ENCODE measurements at regions not wholly inside any gene's neighbourhood (a gene's known extent, or its start where the extent isn't known, plus 50 kb on each side); places are given as distances from the start of the nearest gene placed in this dataset.
"Not testable (repeated sequence)": the region's sequence is repeated elsewhere in the genome, so short reads cannot be mapped to it uniquely, and the experiment has no call there.

DNA sequence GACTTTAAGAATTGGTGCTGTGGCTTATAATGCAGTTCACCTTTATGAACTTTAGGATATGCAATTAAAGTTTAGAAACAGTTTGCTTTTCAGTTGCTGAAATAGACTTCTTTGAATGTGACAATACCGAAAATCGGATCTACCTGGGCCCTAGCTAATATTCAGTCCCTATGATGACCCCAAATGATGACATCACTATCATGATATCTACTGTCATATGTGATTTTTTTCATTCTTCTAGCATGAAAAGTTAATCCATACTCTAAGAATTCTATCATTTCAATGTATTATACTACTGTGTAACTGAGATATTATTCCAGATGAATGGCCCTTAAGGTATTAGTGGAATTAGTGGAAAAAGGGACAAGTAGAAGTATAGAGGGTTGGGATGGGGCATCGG, 487.2 kb upstream of the TUSC1 start:
- no peak for DNase-seq (ENCODE audit: low read depth, low spot score)

DNA sequence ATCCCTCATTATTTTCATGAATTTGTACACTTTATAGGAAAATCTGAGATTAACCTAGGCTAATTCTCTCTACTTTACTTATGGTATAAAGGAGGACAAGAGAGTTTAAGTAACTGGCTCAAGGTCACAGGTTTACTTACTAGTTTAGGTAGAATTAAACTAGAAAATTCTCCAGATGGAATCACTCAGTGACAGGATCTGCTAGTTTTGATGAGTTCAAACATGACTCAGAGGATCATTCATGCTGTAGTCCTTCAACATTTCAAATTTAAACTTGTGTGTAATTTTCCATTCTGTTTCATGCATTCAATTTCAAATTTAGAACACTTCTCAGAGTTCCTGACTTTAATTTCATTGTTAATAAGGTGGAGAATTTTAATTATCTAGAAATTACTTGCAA, 485.7 kb upstream of the TUSC1 start:
- no peak for DNase-seq (ENCODE audit: low read depth, low spot score)

DNA sequence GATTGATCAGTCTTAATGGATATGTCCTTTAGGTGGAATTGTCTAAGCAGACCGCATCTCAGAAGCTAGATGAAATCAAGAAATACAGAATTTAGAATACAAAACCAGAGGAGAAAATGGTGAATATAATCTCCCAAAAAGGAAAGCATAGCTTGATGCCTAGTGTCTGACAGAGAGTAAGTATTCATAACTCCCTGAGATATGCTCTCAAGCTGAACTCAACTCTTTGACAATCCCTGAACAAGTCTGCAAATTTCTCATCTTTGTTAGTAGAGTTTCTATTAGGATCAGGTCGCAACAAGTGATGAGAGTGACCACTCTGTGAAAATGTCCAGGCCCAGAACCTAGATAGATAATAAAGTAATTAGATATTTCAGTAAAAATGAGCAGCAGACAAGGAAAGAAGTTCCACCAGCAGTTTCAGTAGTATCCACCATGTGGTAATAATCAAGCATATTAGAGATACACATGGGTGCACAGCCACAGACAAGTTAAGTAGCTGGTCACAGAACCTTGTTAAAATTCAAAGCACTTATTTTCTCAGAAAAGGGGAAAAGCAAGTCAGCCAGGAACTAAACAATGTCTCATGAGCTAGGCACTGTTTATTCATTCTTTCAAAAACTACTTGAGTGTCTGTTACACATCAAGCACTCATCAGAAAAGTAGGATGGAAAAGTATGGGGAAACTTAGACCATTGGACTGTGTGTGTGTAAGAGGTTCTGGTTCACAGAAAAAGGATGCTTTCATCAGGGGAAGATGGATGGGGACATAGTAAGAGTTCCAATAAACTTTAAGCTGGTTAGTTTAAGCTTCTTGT, 481.5 kb upstream of the TUSC1 start:
- no peak for DNase-seq (ENCODE audit: low read depth, low spot score)

DNA sequence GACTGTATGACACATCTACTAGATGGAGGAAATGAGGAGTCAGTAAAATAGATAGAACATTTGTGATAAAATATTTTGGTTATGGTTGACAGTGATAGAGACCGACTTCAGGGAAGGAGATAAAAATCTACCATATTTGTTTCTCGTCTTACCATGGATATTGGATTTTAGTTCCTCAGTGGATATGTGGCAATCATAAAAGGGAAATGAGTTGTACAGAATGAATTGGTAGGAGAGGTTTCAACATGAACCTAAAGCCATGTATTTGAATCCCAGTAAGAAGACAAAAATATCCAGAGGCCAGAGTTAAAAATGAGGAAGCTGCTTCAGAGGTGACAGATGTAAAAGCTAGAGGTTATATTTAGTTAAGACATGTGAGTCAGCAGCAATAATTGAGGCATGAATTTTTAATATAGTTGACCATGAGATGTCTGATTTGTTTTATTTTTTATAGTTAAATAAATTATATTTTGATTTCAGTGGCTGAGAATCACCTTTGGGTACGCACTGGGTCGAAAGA, 480.4 kb upstream of the TUSC1 start:
- no peak for DNase-seq (ENCODE audit: low read depth, low spot score)

DNA sequence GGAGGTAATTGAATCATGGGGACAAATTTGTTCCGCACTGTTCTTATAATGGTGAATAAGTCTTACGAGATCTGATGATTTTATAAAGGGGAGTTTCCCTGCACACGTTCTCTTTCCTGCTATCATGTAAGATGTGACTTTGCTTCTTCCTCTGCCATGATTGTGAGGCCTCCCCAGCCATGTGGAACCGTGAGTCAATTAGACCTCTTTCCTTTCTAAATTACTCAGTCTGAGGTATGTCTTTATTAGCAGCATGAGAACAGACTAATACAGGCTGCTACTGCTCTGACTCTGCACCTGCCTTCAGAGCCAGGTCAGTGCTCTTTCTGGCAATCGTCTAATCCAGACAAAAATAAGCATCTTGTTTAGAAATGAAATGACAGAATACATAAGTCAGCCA, 479.2 kb upstream of the TUSC1 start:
- DNase-seq (ENCODE audit: low read depth, low spot score): no peak

DNA sequence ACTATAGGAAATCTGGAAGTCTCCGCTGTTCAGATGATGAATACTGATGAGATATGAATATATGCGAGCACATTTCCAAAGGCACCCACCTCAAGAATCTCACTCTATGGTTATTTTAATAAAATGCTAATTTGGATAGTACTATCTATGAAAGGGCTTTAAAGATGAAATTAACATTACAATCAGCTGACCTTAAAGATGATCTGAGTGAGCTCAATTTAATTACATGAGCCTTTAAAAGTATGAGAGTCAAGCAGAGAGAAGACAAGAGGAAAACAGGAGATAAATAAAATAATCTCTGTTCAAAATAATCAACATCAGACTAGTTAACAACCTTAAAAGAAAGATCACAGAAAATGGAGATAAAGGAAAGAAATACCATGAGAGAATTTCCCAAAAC, 474.1 kb upstream of the TUSC1 start:
- DNase-seq (ENCODE audit: low read depth, low spot score): no peak

DNA sequence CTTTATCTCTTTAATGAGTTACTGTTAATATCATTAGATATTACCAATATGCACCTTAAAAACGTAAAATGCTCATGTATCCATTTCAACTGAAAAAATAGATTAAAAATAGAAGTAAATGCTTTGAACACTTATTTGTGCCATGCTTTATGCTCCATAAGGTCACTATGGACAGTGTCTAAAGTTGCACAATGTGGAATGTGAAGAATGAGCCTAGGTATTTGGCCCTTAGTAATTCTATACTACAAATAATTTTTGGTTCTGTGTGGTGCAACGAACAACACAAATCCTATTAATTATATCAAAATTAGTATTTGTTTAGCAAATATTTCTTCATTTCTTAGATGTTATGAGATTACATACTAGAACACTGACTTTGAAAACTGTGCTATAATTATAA, 469.9 kb upstream of the TUSC1 start:
- DNase-seq (ENCODE audit: low read depth, low spot score): no peak

DNA sequence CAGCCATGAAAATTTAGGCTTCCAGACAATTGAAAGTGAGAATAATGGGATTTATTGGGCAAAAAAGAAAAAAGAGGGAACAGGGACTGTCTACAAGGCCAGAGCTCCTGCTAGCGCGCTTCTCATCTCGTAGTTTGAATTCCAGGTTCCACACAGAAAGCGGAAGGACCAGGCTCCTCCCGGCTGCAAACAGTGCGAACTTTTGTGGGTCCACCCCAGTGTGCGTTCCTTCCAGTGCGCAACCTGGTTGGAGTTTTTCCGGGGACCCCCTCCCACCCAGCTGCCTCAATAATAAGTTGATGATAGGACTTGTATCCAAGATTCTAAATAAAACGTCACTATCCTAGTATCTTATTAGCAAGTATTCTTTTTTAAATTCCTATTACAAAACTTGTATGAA, 467.7 kb upstream of the TUSC1 start:
- DNase-seq (ENCODE audit: low read depth, low spot score): no peak

DNA sequence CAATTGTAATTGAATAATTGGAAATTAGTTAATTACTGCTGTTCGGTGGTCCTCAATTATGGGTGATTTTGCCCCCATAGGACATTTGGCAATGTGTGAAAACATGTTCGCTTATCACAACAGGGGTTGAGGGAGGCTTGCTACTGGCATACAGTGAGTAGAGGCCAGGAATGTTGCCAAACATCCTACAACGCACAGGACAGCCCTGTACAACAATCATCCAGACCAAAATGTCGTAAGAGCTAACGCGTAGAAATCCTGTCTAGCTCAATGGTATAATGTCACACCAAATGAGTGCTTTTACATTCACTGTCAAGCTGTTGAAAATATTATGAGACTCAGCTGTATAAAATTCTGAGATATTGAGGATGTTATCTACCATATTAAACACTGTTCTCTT, 464.4 kb upstream of the TUSC1 start:
- no peak for DNase-seq (ENCODE audit: low read depth, low spot score)

DNA sequence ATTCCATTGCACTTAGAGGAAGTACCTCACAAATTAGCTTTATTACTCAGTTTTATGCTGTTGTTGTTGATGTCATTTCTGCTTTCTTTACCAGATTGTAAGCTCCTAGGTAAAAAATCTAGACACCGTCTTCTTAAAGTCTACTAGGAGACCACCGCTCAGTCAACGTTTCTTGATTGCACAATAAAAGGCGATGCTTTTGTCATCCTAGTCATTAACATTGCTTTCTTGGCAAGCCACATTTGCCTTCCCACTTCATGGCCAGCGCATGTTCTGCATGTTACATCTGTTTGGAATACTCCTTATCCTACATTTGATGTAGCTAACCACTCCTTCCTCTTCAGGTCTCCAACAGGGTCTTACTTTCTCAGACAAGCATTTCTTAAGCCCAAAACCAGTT, 464.0 kb upstream of the TUSC1 start:
- DNase-seq (ENCODE audit: low read depth, low spot score): no peak

DNA sequence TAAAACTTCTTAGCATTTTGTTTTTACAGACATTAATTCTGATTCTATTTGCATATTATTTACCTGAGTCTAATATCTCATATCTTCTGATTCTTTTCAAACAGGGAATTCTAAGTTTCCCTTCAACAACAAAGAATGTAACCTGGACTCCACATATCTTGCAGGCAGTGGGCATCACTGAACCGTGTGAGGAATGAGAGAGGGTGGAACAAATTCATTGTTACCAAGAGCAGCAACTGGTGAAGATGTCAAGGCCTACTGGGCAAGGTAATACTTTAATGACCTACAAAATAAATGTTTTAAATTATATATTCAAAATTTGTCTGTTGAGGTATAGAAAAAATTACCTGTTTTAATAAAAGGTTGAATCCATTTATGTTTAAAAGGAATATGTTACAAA, 455.3 kb upstream of the TUSC1 start:
- no peak for DNase-seq (ENCODE audit: low read depth, low spot score)

DNA sequence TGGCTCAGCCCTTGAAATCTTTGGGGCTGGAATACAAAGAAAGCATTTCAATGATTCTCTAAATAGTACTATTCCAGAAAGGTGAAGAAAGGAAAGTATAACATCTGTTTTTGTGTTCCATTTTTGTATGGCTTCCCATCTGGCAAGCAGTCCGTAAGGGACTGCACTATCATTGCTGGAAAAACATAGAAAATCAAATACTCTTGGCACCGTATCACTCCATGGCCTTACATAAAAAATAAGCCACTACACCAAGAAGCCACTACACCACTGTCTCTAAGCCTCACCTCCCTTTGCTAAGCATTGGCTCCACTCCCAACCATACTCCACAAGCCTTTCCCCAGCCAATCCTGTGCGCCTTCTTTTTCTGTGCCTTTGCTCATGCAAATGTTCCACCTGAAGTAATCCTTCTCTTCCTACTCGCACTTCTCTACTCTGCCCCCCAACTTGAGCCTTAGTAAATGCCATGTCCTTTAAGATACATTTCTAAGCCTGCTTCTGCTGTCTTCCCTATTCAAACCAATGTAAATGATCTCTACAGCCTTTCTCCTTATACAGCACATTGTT, 454.6 kb upstream of the TUSC1 start:
- DNase-seq (ENCODE audit: low read depth, low spot score): no peak

DNA sequence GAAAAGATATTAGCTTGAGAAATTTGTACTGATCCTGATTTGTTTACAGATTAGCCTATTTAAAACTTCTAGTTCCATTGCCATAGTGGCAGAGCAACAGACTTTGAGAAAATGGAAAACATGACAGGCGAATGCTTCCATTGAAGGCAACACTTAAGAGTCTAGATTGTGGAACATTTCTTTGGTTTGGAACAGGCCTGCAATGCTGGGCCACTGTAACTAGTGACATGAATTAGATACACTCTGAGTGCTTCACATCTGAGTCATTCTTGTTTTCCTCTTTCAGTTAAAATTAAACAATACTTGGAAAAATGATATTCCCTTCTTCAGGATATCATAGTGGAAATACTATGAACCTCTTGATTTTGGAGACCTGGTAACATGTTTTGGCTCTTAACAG, 453.6 kb upstream of the TUSC1 start:
- no peak for DNase-seq (ENCODE audit: low read depth, low spot score)

DNA sequence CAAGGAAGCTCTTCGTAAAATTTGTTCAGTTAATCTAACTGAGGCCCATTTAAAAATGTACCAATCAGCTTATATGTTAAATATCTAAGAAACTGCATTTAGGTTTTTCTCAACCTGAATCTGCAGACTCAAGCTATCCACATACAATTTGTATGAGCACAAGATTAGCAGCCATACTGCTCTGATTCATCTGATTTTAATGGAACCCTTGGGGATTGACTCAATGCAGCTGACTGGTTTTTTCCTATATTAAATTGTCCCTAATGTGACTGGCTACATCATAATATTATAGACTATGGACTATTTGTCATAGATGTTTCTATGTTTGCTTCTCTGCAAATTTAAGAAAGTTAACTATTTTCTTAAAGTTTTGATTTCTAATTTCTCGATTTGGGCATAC, 451.0 kb upstream of the TUSC1 start:
- DNase-seq (ENCODE audit: low read depth, low spot score): no peak

DNA sequence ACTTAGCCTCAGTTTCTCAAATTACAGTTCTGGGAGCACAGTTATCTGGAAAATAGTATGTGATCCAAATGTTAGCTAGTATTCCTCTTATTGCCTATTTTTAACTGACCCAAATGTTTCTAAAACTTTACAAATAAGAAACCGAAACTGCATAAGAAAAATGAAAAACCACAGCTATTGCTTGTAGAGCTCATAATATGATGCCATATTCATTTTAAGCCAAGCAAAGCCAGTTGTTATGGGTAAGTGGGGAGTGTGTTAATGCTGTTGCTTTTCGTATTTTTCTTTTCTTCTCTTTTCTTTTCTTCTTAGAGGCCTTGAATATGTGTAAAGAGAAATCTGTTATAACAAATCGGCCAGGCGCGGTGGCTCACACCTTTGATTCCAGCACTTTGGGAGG, 447.4 kb upstream of the TUSC1 start:
- DNase-seq (ENCODE audit: low read depth, low spot score): no peak

DNA sequence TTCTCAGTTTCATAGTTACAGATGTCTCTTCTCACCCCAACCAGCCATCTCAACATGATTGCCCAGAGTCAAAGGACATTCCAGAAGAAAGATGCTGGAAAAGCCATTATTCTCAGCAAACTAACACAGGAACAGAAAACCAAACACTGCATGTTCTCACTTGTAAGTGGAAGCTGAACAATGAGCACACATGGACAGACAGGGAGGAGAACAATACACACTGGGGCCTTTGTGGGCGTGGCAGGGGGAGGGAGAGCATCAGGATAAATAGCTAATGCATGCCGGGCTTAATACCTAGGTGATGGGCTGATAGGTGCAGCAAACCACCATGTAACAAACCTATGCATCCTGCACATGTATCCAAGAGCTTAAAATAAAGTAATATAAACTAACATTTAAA, 437.8 kb upstream of the TUSC1 start:
- DNase-seq (ENCODE audit: low read depth, low spot score): not testable (repeated sequence)

DNA sequence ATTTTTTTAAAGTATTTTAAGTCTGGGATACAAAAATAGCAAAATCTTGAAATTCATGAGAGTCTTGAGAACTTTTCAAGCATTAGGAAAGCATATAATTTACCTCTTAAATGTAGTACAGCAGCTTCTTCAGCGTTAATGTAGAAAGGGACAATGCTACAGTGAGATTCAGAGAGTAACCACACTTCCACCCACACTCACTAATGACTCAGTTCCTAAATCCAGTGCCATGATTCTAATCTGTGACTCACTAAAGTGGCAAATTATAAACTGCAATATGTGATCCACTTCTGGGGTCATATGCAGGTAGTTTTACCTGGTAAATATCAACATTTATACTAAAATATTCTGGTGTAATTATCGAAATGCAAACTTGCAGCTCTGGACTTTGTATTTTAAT, 434.5 kb upstream of the TUSC1 start:
- no peak for DNase-seq (ENCODE audit: low read depth, low spot score)

DNA sequence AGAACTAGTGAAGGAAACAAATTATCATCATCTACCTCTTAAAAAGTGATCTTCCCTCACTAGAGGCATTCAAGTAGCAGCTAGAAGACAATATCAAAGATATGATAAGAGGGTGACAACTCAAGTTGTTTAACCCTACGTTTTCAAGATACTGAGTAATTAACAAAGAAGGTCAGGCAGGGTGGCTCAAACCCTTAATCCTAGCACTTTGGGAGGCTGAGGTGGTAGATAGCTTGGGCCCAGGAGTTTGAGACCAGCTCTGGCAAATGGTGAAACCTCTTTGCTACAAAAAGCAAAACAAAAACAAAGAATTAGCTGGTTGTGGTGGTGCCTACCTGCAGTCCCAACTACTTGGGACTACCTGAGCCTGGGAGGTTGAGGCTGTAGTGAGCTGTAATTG, 408.2 kb upstream of the TUSC1 start:
- DNase-seq (ENCODE audit: low read depth, low spot score): no peak

DNA sequence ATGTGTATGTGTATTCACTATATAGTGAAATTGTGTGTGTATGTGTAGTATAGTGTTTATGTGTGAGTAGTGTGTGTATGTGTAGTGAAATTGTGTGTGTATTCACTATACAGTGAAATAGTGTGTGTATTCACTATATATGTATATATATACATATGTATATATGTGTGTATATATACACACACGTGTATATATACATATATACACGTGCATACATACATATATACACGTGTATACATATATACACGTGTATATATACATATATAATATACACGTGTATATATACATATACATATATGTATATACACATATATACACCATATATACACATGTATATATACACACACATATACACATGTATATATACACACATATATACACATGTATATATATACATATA, 403.6 kb upstream of the TUSC1 start:
- no peak for DNase-seq (ENCODE audit: low read depth, low spot score)

DNA sequence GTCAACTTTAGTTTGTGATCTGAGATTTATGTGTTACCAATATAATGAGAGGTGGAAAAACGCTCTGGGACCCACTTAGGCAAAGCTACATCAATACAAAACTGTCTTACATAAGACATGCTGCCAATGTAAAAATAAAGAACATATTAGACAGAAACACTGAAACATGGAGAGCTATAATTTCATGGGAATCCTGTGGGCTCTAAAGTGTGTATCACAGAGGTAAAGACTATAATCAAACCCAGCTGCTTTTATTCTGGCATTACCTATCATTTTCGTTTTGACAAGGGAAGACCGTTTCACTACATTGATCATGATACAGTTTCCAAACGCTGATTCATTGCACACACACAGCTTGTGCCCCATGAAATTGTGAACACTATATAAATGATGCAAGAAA, 400.5 kb upstream of the TUSC1 start:
- DNase-seq (ENCODE audit: low read depth, low spot score): no peak

DNA sequence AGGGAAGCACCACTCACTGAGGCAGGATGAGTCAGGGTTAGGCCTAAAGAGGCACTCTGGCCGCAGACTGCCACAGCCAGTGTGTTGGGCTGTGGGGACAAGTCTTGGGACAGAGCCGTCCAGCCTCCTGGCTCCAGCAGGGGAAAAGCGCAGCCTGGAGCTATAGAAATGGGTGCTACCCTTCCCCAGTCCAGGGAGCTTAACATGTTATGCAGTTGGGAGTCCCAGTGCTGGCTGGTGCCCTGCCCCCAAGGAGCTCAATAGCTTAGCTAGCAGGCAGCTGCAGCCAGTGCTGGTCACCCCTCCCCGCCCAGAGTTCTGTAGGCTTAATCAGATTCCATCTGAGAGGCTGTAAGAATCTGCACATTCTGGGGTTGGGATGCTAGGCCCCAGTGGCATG, 399.6 kb upstream of the TUSC1 start:
- no peak for DNase-seq (ENCODE audit: low read depth, low spot score)

DNA sequence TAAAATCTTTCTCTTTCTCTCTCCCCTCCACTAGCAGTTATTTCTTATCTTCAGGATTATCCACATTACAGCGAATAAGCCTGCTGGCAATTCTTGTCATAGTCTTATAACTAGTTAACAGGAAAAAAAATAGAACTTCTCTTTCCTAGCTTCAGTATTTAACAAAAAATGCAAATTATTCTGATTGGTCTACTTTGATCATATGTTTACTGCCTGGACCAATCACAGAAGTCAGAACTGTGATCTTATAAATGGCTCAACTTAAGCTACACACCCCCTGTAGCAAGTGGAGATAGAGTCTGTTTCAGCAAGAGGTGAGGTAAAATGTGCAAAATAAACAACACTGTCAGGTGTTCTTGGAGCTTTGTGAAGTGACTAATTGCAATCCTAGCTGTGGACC, 389.4 kb upstream of the TUSC1 start:
- DNase-seq (ENCODE audit: low read depth, low spot score): no peak

DNA sequence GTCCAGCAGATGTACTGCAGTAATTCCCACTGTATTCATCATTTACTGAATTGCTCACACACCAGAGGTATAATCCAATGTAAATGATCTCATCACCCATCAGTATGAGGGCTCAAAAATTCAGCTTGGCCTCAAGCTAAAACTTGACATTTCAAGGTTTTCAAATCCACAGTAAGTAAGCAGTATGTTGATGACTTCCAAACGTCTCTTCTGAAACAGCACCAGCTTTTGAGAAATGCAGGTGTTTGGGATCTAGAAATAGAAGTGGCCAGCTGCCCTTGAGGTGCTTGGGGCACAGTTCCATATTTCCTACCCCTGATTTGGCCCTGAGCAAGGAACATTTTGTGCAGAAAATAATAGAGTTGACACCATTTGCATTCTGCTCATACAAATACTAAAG, 388.0 kb upstream of the TUSC1 start:
- no peak for DNase-seq (ENCODE audit: low read depth, low spot score)
